ENCODE measurements at regions not wholly inside any gene's neighbourhood (a gene's known extent, or its start where the extent isn't known, plus 50 kb on each side); places are given as distances from the start of the nearest gene placed in this dataset.

DNA sequence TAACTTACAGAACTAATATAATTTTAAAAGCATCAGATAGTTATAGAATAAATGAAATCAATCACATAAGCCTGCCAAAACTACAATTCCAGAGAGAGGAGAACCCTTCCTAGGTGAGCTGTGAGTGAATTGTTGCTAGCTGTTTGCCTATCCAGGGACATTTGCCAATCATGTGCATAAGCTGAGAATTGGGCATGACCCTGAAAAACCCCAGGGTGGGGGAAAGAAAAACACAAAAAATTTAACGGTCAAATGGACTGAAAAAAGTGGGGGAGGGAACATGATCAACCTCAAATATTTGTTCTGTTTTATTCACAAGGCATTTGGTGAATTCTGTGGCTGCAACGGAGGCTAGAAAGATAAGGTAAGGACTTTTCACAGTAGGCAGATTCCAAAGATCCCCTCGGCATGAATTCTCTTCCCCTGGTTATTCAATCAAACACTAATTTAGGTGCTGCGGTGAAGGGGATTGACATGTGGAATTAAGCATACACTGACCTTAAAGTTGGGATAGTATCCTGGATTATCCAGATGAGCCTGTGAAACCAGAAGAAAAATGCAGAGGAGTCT is 203.9 kb upstream of the RGPD4 start:
- Histone ChIP-seq H3K27ac (no peak overlapping the region), H3K4me3 (no peak overlapping the region), H3K27me3 (replicated peaks; ENCODE audit: insufficient read depth) (no peaks in the 10 kb centered on the region), H3K4me1 (replicated peaks) (no peaks in the 10 kb centered on the region), H3K9me3 (no peaks in the 10 kb centered on the region), H3K36me3 (no peaks in the 10 kb centered on the region)
- no peak for DNase-seq (ENCODE audit: low spot score)
- WGBS: 50% methylated on average over 4 of the region's 4 CpGs
- intact Hi-C loops (cut with DNase I): no loop called here
- TF ChIP-seq POLR2A (IDR thresholded peaks at IDR 0.05) (no peak), POLR2AphosphoS5 (IDR thresholded peaks at IDR 0.05) (no peak)
- TF ChIP-seq, protein P1, sequence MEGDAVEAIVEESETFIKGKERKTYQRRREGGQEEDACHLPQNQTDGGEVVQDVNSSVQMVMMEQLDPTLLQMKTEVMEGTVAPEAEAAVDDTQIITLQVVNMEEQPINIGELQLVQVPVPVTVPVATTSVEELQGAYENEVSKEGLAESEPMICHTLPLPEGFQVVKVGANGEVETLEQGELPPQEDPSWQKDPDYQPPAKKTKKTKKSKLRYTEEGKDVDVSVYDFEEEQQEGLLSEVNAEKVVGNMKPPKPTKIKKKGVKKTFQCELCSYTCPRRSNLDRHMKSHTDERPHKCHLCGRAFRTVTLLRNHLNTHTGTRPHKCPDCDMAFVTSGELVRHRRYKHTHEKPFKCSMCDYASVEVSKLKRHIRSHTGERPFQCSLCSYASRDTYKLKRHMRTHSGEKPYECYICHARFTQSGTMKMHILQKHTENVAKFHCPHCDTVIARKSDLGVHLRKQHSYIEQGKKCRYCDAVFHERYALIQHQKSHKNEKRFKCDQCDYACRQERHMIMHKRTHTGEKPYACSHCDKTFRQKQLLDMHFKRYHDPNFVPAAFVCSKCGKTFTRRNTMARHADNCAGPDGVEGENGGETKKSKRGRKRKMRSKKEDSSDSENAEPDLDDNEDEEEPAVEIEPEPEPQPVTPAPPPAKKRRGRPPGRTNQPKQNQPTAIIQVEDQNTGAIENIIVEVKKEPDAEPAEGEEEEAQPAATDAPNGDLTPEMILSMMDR (IDR thresholded peaks at IDR 0.05): no peak

DNA sequence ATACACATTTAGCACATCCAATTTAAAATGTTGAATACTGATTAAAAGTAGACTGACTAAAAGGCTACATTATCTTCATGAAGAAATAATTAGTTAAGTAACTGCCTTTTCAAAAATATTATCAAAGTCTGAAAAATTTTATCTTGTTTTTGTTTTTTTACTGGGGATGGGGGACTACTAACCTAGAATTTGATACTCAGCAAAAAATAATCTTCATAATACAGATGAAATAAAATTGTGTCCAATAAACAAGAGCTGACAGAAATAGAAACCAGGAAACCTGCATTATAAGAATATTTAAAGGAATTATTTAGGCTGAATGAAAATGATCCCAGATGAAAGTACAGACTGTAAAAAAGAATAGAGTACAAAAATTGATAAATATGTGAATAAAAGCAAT is 200.7 kb upstream of the RGPD4 start:
- no peaks in the 10 kb centered on the region for H3K27me3 ChIP-seq (replicated peaks; ENCODE audit: insufficient read depth)
- no peaks in the 10 kb centered on the region for H3K9me3 ChIP-seq
- DNase-seq (ENCODE audit: low spot score): no peak
- no peaks in the 10 kb centered on the region for H3K36me3 ChIP-seq
- no peak overlapping the region for H3K27ac ChIP-seq
- TF ChIP-seq POLR2A (IDR thresholded peaks at IDR 0.05) (no peak), POLR2AphosphoS5 (IDR thresholded peaks at IDR 0.05) (no peak)
- TF ChIP-seq, protein P1 (IDR thresholded peaks at IDR 0.05): no peak
- intact Hi-C loops (cut with DNase I): no loop called here
- no peaks in the 10 kb centered on the region for H3K4me1 ChIP-seq (replicated peaks)
- no peak overlapping the region for H3K4me3 ChIP-seq

DNA sequence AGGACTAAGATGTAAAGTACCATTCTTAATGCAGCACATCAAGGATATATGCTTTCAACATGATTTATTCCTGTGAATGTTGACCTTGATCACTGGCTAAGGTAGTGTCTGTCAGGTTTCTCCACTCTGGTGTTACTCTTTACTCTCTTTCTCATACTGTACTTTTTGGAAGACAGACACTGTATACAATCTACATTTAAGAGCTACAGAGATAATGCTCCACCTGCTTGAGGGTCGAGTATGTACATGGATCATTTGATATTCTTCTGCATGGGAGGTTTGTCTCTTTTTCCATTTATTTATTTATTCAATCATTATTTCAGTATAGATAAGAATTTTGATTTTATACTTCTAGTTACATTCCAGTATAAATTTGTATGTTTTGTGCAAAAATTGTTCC is 199.5 kb upstream of the RGPD4 start:
- no peak for TF ChIP-seq POLR2AphosphoS5 (IDR thresholded peaks at IDR 0.05)

DNA sequence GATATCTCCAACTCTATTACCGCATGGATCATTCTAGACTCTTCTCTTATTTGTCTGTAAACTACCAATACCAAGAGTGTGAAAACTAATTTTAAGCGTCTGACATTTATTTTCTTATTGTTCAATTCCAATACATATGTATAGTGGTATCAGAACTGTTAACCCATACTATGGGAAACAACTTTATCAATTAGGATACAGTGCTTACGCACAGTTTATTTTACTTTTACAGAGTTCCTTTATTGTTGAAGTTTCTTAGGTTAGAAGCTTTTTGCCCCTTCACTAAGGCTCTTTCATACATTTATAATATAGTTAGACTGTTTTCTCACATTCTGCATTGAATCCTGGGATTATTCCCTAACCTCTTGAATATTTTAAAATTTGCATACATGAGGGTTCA is 198.8 kb upstream of the RGPD4 start:
- H3K4me1 ChIP-seq (replicated peaks): no peaks in the 10 kb centered on the region
- H3K27me3 ChIP-seq (replicated peaks; ENCODE audit: insufficient read depth): no peaks in the 10 kb centered on the region
- DNase-seq (ENCODE audit: low spot score): no peak
- H3K9me3 ChIP-seq: no peaks in the 10 kb centered on the region
- no peak overlapping the region for H3K4me3 ChIP-seq
- TF ChIP-seq, protein P1 (IDR thresholded peaks at IDR 0.05): no peak
- no peak for TF ChIP-seq POLR2A (IDR thresholded peaks at IDR 0.05)
- no peak for TF ChIP-seq POLR2AphosphoS5 (IDR thresholded peaks at IDR 0.05)
- intact Hi-C loops (cut with DNase I): no loop called here
- 94% methylated on average over 3 of the region's 3 CpGs for WGBS
- no peaks in the 10 kb centered on the region for H3K36me3 ChIP-seq
- H3K27ac ChIP-seq: no peak overlapping the region

More for the DNA sequence above, 199.5 kb upstream of the RGPD4 start:
- H3K4me1 ChIP-seq (replicated peaks): no peaks in the 10 kb centered on the region
- H3K27me3 ChIP-seq (replicated peaks; ENCODE audit: insufficient read depth): no peaks in the 10 kb centered on the region
- H3K4me3 ChIP-seq: no peak overlapping the region
- no peak for DNase-seq (ENCODE audit: low spot score)
- no peak overlapping the region for H3K27ac ChIP-seq
- H3K9me3 ChIP-seq: no peaks in the 10 kb centered on the region
- H3K36me3 ChIP-seq: no peaks in the 10 kb centered on the region
- WGBS: 66% methylated on average over 1 of the region's 1 CpG
- intact Hi-C loops (cut with DNase I): no loop called here

DNA sequence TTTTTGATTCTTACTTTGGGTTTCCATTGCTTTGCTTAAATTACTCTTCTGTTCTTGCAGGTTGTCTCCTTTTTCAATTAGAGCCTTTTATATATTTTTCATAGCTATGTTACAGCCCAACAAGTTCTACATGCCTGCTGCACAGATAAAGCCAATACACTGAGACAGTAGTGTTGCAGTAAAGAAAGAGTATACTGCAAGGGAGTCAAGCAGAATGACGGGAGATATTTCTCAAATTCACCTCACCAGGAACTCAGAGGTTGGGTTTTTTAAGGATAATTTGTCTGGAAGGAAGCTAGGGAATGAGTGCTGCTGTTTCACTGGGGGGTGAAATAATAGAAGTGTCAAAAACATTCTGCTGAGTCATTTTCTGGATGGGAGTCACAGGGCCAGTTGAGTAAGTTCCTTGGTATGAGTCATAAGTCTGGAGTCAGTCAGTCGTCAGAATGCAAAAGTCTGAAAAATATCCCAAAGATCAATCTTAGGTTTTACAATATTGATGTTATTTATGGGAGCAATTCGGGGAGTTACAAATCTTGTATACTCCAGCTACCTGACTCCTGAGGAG is 193.0 kb upstream of the RGPD4 start:
- Histone ChIP-seq H3K4me3 (no peak overlapping the region), H3K27me3 (replicated peaks; ENCODE audit: insufficient read depth) (no peaks in the 10 kb centered on the region), H3K27ac (no peak overlapping the region), H3K36me3 (no peaks in the 10 kb centered on the region), H3K9me3 (no peaks in the 10 kb centered on the region), H3K4me1 (replicated peaks) (no peaks in the 10 kb centered on the region)
- no peak for TF ChIP-seq POLR2A (IDR thresholded peaks at IDR 0.05)
- TF ChIP-seq, protein P1 (IDR thresholded peaks at IDR 0.05): no peak
- TF ChIP-seq POLR2AphosphoS5 (IDR thresholded peaks at IDR 0.05): no peak
- WGBS: 90% methylated on average over 3 of the region's 3 CpGs
- intact Hi-C loops (cut with DNase I): no loop called here
- no peak for DNase-seq (ENCODE audit: low spot score)
